Liver (tissue), 3 donors: ENCODE measurements at regions not wholly inside any gene's neighbourhood (a gene's known extent, or its start where the extent isn't known, plus 50 kb on each side); places are given as distances from the start of the nearest gene placed in this dataset.

Experiments used
- EGR1 ChIP-seq, 2 donors: IDR thresholded peaks; 2 replicates each; pipeline ENCODE4 v1.6.1; 2016 to 2018; ENCODE audit warnings: antibody characterized with exemption in 2 of 2, low read depth in 2 of 2
- YY1 ChIP-seq: IDR thresholded peaks from 2 replicates; pipeline ENCODE4 v1.6.1; 2016; ENCODE audit warnings: antibody characterized with exemption, mild to moderate bottlenecking
- TF ChIP-seq, protein P1 (sequence below): IDR thresholded peaks from 2 replicates; pipeline ENCODE4 v1.6.1; 2016; ENCODE audit warnings: antibody characterized with exemption
- TF ChIP-seq, protein P2 (sequence below): fragments of 150-350 bp; IDR thresholded peaks from 2 replicates; pipeline ENCODE4 v1.5.1; 2017; ENCODE audit warnings: improper control_type of control experiment, low read depth, low read length; ENCODE audit not compliant: missing input control
- TF ChIP-seq, protein P3 (sequence below): IDR thresholded peaks from 2 replicates; pipeline ENCODE4 v1.6.1; 2016; ENCODE audit warnings: antibody characterized with exemption, mild to moderate bottlenecking
- donor health status: healthy.
- donor health status: healthy.

DNA sequence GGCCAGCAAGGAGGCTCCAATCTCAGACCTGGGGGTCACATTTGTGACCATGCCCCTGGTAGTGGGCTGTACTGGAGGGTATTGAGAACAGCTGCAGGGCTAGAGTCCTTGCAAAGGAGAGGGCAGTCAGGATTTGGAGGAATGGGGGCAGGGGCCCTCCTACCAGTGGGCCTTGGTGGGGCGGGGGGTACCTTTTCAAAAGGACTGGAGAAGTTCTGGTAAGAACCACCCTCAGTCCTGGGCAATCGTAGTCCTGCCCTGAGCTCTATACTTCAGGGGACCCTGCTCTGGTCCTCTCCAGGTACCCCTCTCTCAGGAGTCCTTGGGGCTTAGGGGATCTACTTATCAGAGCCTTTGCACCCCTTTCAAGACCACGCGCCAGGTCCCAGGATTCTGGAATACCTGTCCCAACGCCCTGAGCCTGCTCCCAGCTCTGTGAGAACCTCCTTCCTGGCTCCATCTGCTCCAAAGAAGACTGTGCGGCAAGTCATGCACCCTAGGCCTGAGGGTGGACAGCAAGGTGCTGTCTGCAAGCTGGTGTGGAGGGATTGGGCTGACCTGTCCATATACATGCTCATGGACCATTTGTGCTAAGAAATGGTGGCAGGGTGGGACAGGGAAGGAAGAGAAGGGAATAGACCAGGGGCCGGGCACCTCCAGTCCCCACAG is 134.1 kb upstream of the EEPD1 start:
- TF ChIP-seq, protein P1, sequence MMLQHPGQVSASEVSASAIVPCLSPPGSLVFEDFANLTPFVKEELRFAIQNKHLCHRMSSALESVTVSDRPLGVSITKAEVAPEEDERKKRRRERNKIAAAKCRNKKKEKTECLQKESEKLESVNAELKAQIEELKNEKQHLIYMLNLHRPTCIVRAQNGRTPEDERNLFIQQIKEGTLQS = no peak
- no peak for TF ChIP-seq YY1
- TF ChIP-seq, protein P2, sequence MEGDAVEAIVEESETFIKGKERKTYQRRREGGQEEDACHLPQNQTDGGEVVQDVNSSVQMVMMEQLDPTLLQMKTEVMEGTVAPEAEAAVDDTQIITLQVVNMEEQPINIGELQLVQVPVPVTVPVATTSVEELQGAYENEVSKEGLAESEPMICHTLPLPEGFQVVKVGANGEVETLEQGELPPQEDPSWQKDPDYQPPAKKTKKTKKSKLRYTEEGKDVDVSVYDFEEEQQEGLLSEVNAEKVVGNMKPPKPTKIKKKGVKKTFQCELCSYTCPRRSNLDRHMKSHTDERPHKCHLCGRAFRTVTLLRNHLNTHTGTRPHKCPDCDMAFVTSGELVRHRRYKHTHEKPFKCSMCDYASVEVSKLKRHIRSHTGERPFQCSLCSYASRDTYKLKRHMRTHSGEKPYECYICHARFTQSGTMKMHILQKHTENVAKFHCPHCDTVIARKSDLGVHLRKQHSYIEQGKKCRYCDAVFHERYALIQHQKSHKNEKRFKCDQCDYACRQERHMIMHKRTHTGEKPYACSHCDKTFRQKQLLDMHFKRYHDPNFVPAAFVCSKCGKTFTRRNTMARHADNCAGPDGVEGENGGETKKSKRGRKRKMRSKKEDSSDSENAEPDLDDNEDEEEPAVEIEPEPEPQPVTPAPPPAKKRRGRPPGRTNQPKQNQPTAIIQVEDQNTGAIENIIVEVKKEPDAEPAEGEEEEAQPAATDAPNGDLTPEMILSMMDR = no peak
- TF ChIP-seq, protein P3, sequence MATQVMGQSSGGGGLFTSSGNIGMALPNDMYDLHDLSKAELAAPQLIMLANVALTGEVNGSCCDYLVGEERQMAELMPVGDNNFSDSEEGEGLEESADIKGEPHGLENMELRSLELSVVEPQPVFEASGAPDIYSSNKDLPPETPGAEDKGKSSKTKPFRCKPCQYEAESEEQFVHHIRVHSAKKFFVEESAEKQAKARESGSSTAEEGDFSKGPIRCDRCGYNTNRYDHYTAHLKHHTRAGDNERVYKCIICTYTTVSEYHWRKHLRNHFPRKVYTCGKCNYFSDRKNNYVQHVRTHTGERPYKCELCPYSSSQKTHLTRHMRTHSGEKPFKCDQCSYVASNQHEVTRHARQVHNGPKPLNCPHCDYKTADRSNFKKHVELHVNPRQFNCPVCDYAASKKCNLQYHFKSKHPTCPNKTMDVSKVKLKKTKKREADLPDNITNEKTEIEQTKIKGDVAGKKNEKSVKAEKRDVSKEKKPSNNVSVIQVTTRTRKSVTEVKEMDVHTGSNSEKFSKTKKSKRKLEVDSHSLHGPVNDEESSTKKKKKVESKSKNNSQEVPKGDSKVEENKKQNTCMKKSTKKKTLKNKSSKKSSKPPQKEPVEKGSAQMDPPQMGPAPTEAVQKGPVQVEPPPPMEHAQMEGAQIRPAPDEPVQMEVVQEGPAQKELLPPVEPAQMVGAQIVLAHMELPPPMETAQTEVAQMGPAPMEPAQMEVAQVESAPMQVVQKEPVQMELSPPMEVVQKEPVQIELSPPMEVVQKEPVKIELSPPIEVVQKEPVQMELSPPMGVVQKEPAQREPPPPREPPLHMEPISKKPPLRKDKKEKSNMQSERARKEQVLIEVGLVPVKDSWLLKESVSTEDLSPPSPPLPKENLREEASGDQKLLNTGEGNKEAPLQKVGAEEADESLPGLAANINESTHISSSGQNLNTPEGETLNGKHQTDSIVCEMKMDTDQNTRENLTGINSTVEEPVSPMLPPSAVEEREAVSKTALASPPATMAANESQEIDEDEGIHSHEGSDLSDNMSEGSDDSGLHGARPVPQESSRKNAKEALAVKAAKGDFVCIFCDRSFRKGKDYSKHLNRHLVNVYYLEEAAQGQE = no peak
- TF ChIP-seq EGR1 (IDR thresholded peaks at IDR 0.05; ENCODE audit: low read depth in 2 of 2) = no peak
